Hepatocyte (in vitro differentiated cells): ENCODE measurements at regions not wholly inside any gene's neighbourhood (a gene's known extent, or its start where the extent isn't known, plus 50 kb on each side); places are given as distances from the start of the nearest gene placed in this dataset.

Experiments
- DNase-seq: peaks from one replicate; pipeline ENCODE4 v3.0.0-alpha.2; 2016; ENCODE audit warnings: low spot score
- H2AFZ ChIP-seq: fragments of 200-600 bp; sonication (generic); 2 replicates; pipeline ENCODE4 v1.6.0; 2016; ENCODE audit warnings: antibody characterized with exemption, mild to moderate bottlenecking
- H3K27ac ChIP-seq: fragments of 200-600 bp; sonication (generic); 2 replicates; pipeline ENCODE4 v1.5.1; 2016; ENCODE audit warnings: mild to moderate bottlenecking
- H3K27me3 ChIP-seq: fragments of 200-600 bp; sonication (generic); 2 replicates; pipeline ENCODE4 v1.6.1; 2016
- H3K36me3 ChIP-seq: fragments of 200-600 bp; sonication (generic); replicated peaks from 2 replicates; pipeline ENCODE4 v1.5.1; 2016; ENCODE audit warnings: low read depth; ENCODE audit not compliant: insufficient read depth
- H3K4me1 ChIP-seq: fragments of 200-600 bp; sonication (generic); 2 replicates; pipeline ENCODE4 v1.5.1; 2016; ENCODE audit warnings: mild to moderate bottlenecking, moderate library complexity; ENCODE audit not compliant: insufficient read depth
- H3K4me2 ChIP-seq: fragments of 200-600 bp; sonication (generic); 2 replicates; pipeline ENCODE4 v1.6.0; 2016
- H3K4me3 ChIP-seq: fragments of 200-600 bp; sonication (generic); 2 replicates; pipeline ENCODE4 v1.5.1; 2016; ENCODE audit warnings: mild to moderate bottlenecking
- H3K79me2 ChIP-seq: fragments of 200-600 bp; sonication (generic); 2 replicates; pipeline ENCODE4 v1.6.0; 2017; ENCODE audit warnings: mild to moderate bottlenecking
- H3K9me2 ChIP-seq: fragments of 200-600 bp; sonication (generic); replicated peaks from 2 replicates; pipeline ENCODE4 v1.6.0; 2017; ENCODE audit warnings: mild to moderate bottlenecking; ENCODE audit not compliant: insufficient read depth
- H3K9me3 ChIP-seq: fragments of 200-600 bp; sonication (generic); 2 replicates; pipeline ENCODE4 v1.5.1; 2016; ENCODE audit warnings: low read depth, mild to moderate bottlenecking
- H4K20me1 ChIP-seq: fragments of 200-600 bp; sonication (generic); 2 replicates; pipeline ENCODE4 v1.6.0; 2016; ENCODE audit warnings: mild to moderate bottlenecking; ENCODE audit not compliant: insufficient read depth, poor library complexity, severe bottlenecking
- EZH2 ChIP-seq: fragments of 200-600 bp; sonication (generic); IDR thresholded peaks from 2 replicates; pipeline ENCODE4 v1.6.1; 2016; ENCODE audit warnings: antibody characterized with exemption, mild to moderate bottlenecking, borderline replicate concordance
- EZH2phosphoT487 ChIP-seq: fragments of 200-600 bp; sonication (generic); IDR thresholded peaks from one replicate; pipeline ENCODE4 v1.6.1; 2018; ENCODE audit warnings: antibody characterized with exemption, mild to moderate bottlenecking, low read depth, moderate library complexity; ENCODE audit not compliant: unreplicated experiment, severe bottlenecking
- WGBS: methylation state at CpG from one replicate; pipeline ENCODE4 v1.1.6; 2016; ENCODE audit warnings: low lambda C conversion rate; ENCODE audit errors: missing lambda C conversion rate; 5-methylcytosine and 5-hydroxymethylcytosine counted together
- TF ChIP-seq, protein P1 (sequence below): fragments of 200-600 bp; sonication (generic); IDR thresholded peaks from 2 replicates; pipeline ENCODE4 v1.5.1; 2016; ENCODE audit warnings: antibody characterized with exemption, mild to moderate bottlenecking; ENCODE audit not compliant: poor library complexity

DNA sequence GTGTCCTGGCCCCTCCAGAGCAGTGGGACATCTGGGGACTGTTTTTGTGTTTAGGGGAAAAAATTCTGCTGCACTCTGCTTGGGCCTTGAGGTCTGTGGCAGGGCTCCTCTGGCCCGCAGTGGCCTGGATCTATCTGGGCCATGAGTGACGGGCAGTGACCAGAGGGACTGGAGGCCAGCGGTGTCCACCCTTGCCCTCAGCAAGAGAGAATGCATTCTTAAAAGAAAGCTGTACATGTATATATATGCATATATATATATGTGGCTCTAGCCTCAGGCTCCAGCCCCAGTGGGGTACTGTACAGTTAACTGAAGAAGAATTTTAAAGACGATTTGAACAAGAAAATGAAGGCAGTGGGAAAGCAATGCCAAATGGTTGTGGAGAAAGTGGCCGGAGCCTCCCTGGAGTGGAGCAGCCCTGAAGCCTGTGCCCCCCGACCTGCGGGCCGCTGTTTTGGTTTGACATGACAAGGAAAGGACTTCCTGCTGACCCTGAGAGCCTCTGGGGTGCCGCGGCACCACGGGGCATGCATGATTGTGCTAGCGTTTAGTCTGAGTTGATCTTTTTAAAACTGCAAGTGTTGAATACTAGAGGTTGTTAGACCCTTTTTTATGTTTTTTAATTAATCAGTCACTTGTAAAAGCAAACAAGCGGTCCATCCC is 52.2 kb downstream of the PLXNA1 start:
- Histone ChIP-seq H3K4me2 (no peak overlapping the region), H3K9me2 (no peaks in the 10 kb centered on the region), H3K36me3 (no peaks in the 10 kb centered on the region), H3K9me3 (no peaks in the 10 kb centered on the region), H2AFZ (no peak overlapping the region), H3K4me1 (no peaks in the 10 kb centered on the region), H4K20me1 (no peaks in the 10 kb centered on the region), H3K79me2 (no peaks in the 10 kb centered on the region), H3K27me3 (no peaks in the 10 kb centered on the region), H3K27ac (no peak overlapping the region), H3K4me3 (no peak overlapping the region)
- TF ChIP-seq EZH2 (no peak), EZH2phosphoT487 (no peak)
- TF ChIP-seq, protein P1, sequence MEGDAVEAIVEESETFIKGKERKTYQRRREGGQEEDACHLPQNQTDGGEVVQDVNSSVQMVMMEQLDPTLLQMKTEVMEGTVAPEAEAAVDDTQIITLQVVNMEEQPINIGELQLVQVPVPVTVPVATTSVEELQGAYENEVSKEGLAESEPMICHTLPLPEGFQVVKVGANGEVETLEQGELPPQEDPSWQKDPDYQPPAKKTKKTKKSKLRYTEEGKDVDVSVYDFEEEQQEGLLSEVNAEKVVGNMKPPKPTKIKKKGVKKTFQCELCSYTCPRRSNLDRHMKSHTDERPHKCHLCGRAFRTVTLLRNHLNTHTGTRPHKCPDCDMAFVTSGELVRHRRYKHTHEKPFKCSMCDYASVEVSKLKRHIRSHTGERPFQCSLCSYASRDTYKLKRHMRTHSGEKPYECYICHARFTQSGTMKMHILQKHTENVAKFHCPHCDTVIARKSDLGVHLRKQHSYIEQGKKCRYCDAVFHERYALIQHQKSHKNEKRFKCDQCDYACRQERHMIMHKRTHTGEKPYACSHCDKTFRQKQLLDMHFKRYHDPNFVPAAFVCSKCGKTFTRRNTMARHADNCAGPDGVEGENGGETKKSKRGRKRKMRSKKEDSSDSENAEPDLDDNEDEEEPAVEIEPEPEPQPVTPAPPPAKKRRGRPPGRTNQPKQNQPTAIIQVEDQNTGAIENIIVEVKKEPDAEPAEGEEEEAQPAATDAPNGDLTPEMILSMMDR = no peak
- 91% methylated on average over 13 of the region's 13 CpGs for WGBS
- DNase-seq = no peak

DNA sequence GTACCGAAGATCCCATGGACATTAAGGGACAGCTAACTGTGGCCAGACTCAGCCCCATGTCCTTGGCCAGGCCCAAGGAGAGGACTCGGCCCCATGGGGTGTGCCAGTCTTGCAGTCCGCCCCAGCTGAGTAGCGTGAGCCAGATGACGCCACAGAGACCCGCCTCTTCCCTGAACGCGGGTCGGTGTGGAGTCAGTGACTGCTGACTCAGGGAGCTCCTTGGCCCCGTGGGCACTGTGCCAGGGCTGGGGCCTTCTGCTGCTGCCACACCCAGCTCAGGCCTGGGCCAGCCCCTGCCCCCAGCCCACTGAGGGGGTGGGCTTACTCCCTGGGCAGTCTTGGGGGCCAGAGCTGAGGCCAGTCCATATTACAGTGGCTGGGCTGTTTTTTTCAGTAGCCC is 52.8 kb downstream of the PLXNA1 start:
- DNase-seq = peak; percentile 54
- Histone ChIP-seq H3K9me2 (no peaks in the 10 kb centered on the region), H3K4me2 (no peak overlapping the region), H3K79me2 (no peaks in the 10 kb centered on the region), H3K9me3 (no peaks in the 10 kb centered on the region), H3K27ac (no peak overlapping the region), H3K27me3 (no peaks in the 10 kb centered on the region), H3K36me3 (no peaks in the 10 kb centered on the region), H3K4me3 (no peak overlapping the region), H4K20me1 (no peaks in the 10 kb centered on the region), H2AFZ (no peak overlapping the region), H3K4me1 (no peaks in the 10 kb centered on the region)
- TF ChIP-seq EZH2 = no peak
- TF ChIP-seq, protein P1 = no peak
- WGBS = 80% methylated on average over 10 of the region's 10 CpGs

DNA sequence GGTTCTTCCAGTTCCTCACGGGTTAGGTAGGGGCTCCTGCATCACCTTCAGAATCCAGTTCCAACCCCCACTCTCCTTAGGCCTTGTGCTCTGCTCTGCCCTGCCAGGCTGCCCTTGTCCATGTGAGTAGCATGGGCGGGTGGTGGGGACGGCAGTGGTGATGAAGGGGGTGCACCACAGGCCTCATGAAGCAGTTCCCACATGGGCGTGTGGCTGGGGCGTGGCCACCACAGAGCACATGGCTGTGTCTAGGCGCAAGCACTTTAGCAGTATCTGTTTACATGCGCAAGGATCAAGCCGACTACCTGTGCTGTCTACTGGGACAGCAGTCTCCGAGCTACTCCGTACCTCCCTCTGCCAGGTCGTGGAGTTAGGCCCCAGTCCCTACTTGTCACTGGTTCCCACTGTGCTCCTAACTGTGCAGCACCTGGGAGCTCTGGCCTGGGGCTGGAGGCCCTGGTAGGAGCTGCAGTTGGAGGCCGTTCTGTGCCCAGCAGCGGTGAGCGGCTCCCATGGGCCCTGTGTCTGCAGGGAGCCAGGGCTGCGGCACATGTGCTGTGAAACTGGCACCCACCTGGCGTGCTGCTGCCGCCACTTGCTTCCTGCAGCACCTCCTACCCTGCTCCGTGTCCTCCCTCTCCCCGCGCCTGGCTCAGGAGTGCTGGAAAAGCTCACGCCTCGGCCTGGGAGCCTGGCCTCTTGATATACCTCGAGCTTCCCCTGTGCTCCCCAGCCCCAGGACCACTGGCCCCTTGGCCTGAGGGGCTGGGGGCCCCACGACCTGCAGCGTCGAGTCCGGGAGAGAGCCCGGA is 53.5 kb downstream of the PLXNA1 start:
- no peaks in the 10 kb centered on the region for H3K4me1 ChIP-seq
- H3K27me3 ChIP-seq = no peaks in the 10 kb centered on the region
- no peaks in the 10 kb centered on the region for H3K79me2 ChIP-seq
- 90% methylated on average over 28 of the region's 28 CpGs for WGBS
- H3K4me2 ChIP-seq = no peak overlapping the region
- no peaks in the 10 kb centered on the region for H3K9me2 ChIP-seq
- no peaks in the 10 kb centered on the region for H3K9me3 ChIP-seq
- no peak overlapping the region for H3K4me3 ChIP-seq
- no peak overlapping the region for H2AFZ ChIP-seq
- H4K20me1 ChIP-seq = no peaks in the 10 kb centered on the region
- no peaks in the 10 kb centered on the region for H3K36me3 ChIP-seq
- DNase-seq = no peak
- TF ChIP-seq EZH2 = no peak
- TF ChIP-seq, protein P1 = no peak
- TF ChIP-seq EZH2phosphoT487 = no peak
- no peak overlapping the region for H3K27ac ChIP-seq
